Cardiac fibroblast (primary cell): ENCODE measurements at regions not wholly inside any gene's neighbourhood (a gene's known extent, or its start where the extent isn't known, plus 50 kb on each side); places are given as distances from the start of the nearest gene placed in this dataset.
"Not testable (repeated sequence)": the region's sequence is repeated elsewhere in the genome, so short reads cannot be mapped to it uniquely, and the experiment has no call there.

Experiments used
- DNase-seq, 2 donors: peaks; one replicate each; pipeline versions ENCODE4 v3.0.0 to v3.0.0-alpha.2; 2010; ENCODE audit warnings: low read depth in 2 of 2
- H3K4me3 ChIP-seq, 2 donors: replicated peaks in 1 of 2; 1 replicate in 1 of 2; 2 replicates in 1 of 2; pipeline ENCODE4 v1.5.1; 2011; ENCODE audit warnings: low read depth in 2 of 2, low read length in 2 of 2, mild to moderate bottlenecking in 2 of 2, moderate library complexity in 1 of 2
- TF ChIP-seq, protein P1 (sequence below): IDR thresholded peaks from one replicate; pipeline ENCODE4 v1.5.1; 2011; ENCODE audit warnings: low read depth, mild to moderate bottlenecking, low read length, inconsistent platforms

DNA sequence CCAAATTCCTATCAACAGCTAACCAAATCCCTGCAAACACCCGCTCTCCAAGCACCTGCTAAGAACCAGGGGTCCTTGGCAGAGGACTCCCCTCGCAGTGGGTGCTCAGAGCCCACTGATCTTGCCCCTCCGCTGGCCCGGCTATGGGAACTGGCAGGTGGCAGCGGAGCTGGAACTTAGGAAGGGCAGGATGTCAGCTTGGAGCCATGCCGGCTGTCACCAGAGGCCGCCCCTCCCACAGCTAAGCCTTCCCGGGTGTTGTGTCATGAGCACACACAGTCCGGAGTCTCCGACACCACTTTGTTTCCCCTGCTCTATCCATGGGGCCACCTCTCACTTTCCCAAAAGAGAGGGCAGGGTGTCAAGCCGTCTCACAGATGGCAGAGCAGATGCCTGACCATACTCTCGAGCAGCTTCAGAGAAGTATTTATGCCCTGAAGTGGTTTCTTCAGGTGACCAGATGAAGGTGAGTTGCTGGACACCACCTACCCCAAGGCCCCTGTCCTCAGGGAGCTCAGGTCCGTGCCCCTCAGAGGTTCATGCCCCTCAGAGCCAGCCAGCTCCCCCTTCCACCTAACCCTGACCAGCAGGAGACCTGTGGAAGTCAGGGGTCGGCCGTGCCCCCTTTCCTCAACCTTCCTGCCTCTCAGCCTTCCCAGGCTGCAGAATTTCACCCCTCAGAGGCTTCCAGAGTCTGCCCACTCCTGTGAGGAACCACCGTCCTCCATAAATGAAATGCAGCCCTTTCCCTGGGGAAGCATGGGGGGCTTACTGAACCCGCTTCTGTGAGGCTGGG lies 545.7 kb upstream of the B3GAT1 start:
- TF ChIP-seq, protein P1, sequence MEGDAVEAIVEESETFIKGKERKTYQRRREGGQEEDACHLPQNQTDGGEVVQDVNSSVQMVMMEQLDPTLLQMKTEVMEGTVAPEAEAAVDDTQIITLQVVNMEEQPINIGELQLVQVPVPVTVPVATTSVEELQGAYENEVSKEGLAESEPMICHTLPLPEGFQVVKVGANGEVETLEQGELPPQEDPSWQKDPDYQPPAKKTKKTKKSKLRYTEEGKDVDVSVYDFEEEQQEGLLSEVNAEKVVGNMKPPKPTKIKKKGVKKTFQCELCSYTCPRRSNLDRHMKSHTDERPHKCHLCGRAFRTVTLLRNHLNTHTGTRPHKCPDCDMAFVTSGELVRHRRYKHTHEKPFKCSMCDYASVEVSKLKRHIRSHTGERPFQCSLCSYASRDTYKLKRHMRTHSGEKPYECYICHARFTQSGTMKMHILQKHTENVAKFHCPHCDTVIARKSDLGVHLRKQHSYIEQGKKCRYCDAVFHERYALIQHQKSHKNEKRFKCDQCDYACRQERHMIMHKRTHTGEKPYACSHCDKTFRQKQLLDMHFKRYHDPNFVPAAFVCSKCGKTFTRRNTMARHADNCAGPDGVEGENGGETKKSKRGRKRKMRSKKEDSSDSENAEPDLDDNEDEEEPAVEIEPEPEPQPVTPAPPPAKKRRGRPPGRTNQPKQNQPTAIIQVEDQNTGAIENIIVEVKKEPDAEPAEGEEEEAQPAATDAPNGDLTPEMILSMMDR = no peak
- no peak overlapping the region for H3K4me3 ChIP-seq

DNA sequence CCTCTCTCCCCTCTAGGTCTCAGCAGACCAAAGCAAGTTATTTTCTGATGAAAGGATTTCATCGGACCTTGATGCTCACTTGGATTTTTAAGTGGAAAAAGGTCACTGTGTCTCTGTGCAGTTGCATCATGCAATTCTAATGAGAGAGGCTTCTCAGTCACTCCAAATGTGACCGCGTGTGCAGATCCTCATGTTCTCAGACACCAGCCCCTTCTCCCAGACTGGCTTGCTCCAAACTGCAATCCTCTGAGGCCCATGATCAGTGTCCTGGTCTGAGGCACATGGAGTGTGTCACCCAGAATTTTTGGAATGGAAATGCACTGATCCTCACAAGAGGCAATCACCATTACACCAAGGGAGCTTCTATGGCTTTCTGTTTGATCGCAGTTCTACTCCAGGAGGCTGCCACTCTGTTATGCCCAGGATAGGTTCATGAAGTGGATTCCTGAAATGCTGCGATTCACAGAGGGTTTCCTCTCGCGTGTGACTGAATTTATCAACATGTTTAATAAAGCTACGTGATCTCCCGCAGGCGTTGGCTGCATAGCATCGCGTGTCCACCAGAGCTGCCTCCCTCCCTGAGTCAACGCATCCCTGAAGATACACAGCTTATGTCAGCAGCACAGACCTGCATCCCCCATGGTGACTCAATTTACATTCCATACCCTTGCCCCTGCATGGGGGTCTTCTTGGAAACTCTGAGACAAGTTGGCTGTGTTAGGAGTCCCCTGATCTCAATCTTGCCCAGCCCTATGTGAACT lies 544.6 kb upstream of the B3GAT1 start:
- DNase-seq = no peak
- TF ChIP-seq, protein P1 = no peak
- H3K4me3 ChIP-seq = no peak overlapping the region

More for the DNA sequence above, 545.7 kb upstream of the B3GAT1 start:
- no peak for DNase-seq

GRCh38 chr11:134955970-134956369 lies 543.9 kb upstream of the B3GAT1 start:
- H3K4me3 ChIP-seq, DNase-seq: not testable (repeated sequence)

DNA sequence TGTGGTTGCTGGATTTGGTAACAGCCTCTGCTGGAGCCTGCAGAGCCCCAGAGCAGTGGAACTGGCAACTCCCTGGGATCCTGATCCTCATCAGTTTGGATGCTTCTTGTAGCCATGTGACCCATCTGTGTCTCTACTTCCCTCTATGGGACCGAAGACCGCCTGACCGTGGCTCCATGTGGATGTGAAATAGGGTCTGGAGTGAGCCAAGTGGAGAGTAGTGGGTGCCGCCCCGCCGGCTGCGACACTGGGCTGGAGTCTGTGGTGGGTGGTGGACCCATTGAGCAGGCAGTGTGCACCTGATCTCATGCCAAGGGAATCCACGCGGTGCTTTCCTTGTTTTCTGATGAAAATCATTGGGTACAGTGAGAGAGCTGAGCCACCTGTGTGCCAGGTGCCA lies 543.2 kb upstream of the B3GAT1 start:
- no peak overlapping the region for H3K4me3 ChIP-seq
- DNase-seq = no peak
- TF ChIP-seq, protein P1 = no peak

DNA sequence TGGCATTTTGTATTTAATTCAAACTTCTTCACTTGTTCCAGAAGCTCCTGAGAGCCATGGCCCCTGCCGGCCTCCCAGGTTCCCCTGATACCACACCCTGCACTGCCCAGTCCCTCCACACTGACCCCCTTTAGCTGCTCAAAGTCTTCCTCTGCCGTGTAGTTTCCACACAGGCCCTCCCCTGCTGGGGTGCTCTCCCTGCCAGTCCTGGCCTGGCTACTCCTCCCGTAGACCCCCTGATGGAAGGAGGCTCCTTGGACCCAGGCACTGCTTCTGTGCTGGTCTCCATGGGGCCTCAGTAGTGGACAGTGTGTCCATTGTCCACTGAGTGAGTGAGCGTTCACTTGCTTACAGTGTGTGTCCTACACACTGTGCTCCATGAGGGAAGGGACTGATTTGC lies 542.4 kb upstream of the B3GAT1 start:
- not testable (repeated sequence) for H3K4me3 ChIP-seq, DNase-seq

- DNase-seq = not testable (repeated sequence)
Observed at GRCh38 chr11:134953417-134953970, 541.5 kb upstream of the B3GAT1 start.

GRCh38 chr11:134951305-134951700 lies 539.3 kb upstream of the B3GAT1 start:
- TF ChIP-seq, protein P1 = no peak
- DNase-seq = peak; percentile 65 to 68
- H3K4me3 ChIP-seq = no peak overlapping the region

More at GRCh38 chr11:134953417-134953970, 541.5 kb upstream of the B3GAT1 start:
- H3K4me3 ChIP-seq = not testable (repeated sequence)

- TF ChIP-seq, protein P1 = no peak
- DNase-seq = peak; percentile 33 to 38
- H3K4me3 ChIP-seq = no peak overlapping the region
Observed at GRCh38 chr11:134950692-134951304, 538.8 kb upstream of the B3GAT1 start.
